Activated naive CD4-positive, alpha-beta T cell treated with anti-CD3 and anti-CD28 coated beads, Interleukin-2, amount 50 U/mL, for 24 hours (primary cell): ENCODE measurements at regions not wholly inside any gene's neighbourhood (a gene's known extent, or its start where the extent isn't known, plus 50 kb on each side); places are given as distances from the start of the nearest gene placed in this dataset.

Source experiments
- H3K27ac Mint-ChIP-seq: one replicate; pipeline ENCODE4 v1.8.0; 2021; ENCODE audit warnings: mild to moderate bottlenecking, mixed read lengths
- H3K27me3 Mint-ChIP-seq: one replicate; pipeline ENCODE4 v1.8.0; 2021; ENCODE audit warnings: mixed read lengths
- H3K36me3 Mint-ChIP-seq: one replicate; pipeline ENCODE4 v1.8.0; 2021; ENCODE audit warnings: mixed read lengths
- H3K4me1 Mint-ChIP-seq: one replicate; pipeline ENCODE4 v1.8.0; 2021; ENCODE audit warnings: mixed read lengths
- H3K4me3 Mint-ChIP-seq: one replicate; pipeline ENCODE4 v1.8.0; 2021; ENCODE audit warnings: mild to moderate bottlenecking, mixed read lengths
- H3K9me3 Mint-ChIP-seq: one replicate; pipeline ENCODE4 v1.8.0; 2021; ENCODE audit warnings: mixed read lengths

- H3K9me3 Mint-ChIP-seq, result no peaks in the 10 kb centered on the region
- H3K27ac Mint-ChIP-seq, result no peak overlapping the region
- H3K27me3 Mint-ChIP-seq, result no peaks in the 10 kb centered on the region
- no peaks in the 10 kb centered on the region for H3K4me1 Mint-ChIP-seq
- no peak overlapping the region for H3K4me3 Mint-ChIP-seq
- H3K36me3 Mint-ChIP-seq, result no peaks in the 10 kb centered on the region
These were observed 1218.7 kb downstream of the EFNB2 start for GRCh38 chr13:105316731-105317130.

DNA sequence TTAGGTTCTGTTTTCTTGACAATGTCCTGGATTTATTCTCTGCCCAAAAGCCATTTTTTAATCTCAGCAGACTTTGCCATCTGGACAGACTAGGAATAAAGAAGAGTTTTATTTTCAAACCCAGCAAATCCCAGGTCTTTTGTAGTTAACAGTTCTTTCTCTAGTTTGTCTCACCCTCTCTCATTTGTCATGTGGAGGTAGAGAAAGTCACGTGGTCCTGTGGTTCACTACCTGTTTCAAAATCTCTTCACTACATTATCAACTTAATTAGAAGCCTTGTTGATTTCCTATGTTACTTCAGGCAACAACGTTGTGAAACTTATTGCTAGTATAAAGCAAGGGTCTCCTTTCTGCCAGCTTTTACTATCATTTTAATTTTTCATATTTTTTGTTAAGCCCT, 1222.6 kb downstream of the EFNB2 start:
- Mint-ChIP-seq H3K4me3 (no peak overlapping the region), H3K27me3 (no peaks in the 10 kb centered on the region), H3K27ac (no peak overlapping the region), H3K4me1 (no peaks in the 10 kb centered on the region), H3K9me3 (no peaks in the 10 kb centered on the region), H3K36me3 (no peaks in the 10 kb centered on the region)

GRCh38 chr13:105311094-105311493, 1224.4 kb downstream of the EFNB2 start:
- H3K27ac Mint-ChIP-seq, result no peak overlapping the region
- no peaks in the 10 kb centered on the region for H3K9me3 Mint-ChIP-seq
- no peaks in the 10 kb centered on the region for H3K36me3 Mint-ChIP-seq
- no peaks in the 10 kb centered on the region for H3K4me1 Mint-ChIP-seq
- H3K4me3 Mint-ChIP-seq, result no peak overlapping the region
- no peaks in the 10 kb centered on the region for H3K27me3 Mint-ChIP-seq

DNA sequence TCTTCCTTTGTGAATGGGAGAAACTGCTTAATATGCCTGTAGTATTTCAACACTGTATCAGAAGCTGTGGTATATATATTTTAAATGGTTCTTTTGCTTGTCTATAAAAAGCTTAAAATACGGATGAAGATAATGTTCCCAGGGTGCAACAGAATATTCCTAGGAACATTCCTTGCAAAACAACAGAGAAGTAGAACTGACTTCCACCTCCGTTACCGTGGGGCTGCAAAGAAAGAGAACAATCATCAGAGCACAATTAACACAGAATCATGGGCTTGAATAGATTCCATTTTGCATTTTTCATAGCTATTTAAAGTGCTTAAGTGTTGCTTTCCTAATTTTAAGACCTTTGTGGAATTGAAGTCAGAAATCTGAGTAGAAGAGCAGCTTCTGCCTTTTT, 1227.7 kb downstream of the EFNB2 start:
- Mint-ChIP-seq H3K4me1 (no peaks in the 10 kb centered on the region), H3K27me3 (peaks cover 1% of the 10 kb centered on the region), H3K36me3 (no peaks in the 10 kb centered on the region), H3K27ac (no peak overlapping the region), H3K4me3 (no peak overlapping the region), H3K9me3 (no peaks in the 10 kb centered on the region)

DNA sequence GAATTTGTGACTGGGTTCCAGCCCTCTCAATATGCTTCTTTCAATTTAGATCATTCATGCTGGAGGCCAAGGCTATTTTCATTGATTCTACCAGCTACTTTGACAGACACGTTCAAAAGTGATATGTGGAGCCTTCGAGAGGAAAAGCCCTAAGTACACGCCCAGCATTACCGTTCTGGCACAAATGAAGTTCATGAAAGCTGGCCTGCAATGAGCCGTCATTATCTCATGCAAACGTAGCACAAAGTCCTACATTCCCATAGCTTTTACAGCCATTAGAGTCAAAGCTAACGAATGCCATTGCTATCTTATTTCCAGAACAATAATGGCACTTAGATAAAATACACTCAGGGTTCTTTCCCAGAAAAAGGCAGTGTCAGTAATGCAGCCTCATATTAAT, 1237.6 kb downstream of the EFNB2 start:
- H3K4me3 Mint-ChIP-seq, result no peak overlapping the region
- no peak overlapping the region for H3K27ac Mint-ChIP-seq
- H3K36me3 Mint-ChIP-seq, result no peaks in the 10 kb centered on the region
- H3K27me3 Mint-ChIP-seq, result no peaks in the 10 kb centered on the region
- H3K4me1 Mint-ChIP-seq, result no peaks in the 10 kb centered on the region
- no peaks in the 10 kb centered on the region for H3K9me3 Mint-ChIP-seq

DNA sequence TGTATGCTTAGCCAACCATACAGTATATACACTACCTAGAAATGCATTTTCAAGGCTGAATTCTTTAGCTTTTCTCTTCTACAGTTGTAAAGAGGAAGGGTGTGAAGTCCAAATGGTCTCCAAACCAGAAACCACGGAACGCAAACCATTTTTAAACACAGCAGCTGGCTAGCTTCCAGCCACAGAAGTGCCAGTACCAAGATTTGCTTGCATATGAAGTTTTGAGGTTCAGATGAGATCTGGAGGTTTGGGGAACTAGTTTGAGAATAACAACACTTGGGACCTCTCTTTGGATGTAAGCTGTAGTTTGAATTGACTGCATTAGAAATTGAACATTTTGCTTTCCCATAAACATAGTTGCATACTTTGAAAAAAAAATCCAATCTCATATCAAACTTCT, 1243.5 kb downstream of the EFNB2 start:
- Mint-ChIP-seq H3K4me1 (no peaks in the 10 kb centered on the region), H3K27me3 (no peaks in the 10 kb centered on the region), H3K4me3 (no peak overlapping the region), H3K9me3 (no peaks in the 10 kb centered on the region), H3K27ac (no peak overlapping the region), H3K36me3 (no peaks in the 10 kb centered on the region)

DNA sequence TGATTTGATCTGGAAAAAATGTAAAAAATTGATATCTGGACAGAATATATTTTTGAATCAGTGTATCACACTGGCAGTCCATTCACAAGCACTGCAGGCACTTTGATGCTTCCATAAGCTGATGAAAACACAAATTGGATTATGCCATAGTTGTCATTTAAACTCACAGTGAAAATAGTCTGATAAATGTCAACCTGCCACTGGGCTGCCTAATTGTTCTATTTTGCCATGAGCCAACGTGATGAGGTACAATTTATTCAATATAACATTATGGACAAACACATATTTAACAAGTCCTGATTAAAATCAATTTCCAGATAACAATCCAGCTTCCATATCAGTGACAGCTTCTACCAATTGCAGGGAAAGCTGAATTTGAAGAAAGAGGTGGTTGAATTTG, 1244.9 kb downstream of the EFNB2 start:
- H3K4me1 Mint-ChIP-seq, result no peaks in the 10 kb centered on the region
- no peak overlapping the region for H3K4me3 Mint-ChIP-seq
- no peaks in the 10 kb centered on the region for H3K9me3 Mint-ChIP-seq
- H3K27ac Mint-ChIP-seq, result no peak overlapping the region
- no peaks in the 10 kb centered on the region for H3K36me3 Mint-ChIP-seq
- no peaks in the 10 kb centered on the region for H3K27me3 Mint-ChIP-seq

DNA sequence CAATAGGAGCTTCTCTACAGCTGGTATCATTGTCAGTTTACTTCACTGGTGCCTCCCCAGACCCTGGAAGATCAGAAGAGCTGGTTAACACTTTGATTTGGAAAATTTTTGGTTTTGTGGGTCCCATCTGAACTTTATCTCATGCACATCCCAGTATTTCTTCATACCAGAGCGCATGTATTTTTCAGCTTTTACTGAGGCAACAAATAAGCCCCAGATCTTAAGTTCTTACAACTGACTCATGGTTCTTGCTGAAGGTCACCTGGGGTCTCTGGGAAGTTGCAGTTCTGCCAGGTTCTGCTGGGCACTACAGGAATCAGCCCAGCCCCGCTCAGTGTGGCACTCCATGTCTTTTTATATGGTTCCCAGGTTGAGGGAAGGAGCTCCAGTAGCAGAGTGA, 1249.9 kb downstream of the EFNB2 start:
- Mint-ChIP-seq H3K27ac (no peak overlapping the region), H3K4me1 (no peaks in the 10 kb centered on the region), H3K4me3 (no peak overlapping the region), H3K9me3 (no peaks in the 10 kb centered on the region), H3K27me3 (no peaks in the 10 kb centered on the region), H3K36me3 (no peaks in the 10 kb centered on the region)

GRCh38 chr13:105282406-105283285, 1252.8 kb downstream of the EFNB2 start:
- Mint-ChIP-seq H3K9me3 (no peaks in the 10 kb centered on the region), H3K36me3 (no peaks in the 10 kb centered on the region), H3K27ac (no peak overlapping the region), H3K4me3 (no peak overlapping the region), H3K4me1 (no peaks in the 10 kb centered on the region), H3K27me3 (no peaks in the 10 kb centered on the region)

DNA sequence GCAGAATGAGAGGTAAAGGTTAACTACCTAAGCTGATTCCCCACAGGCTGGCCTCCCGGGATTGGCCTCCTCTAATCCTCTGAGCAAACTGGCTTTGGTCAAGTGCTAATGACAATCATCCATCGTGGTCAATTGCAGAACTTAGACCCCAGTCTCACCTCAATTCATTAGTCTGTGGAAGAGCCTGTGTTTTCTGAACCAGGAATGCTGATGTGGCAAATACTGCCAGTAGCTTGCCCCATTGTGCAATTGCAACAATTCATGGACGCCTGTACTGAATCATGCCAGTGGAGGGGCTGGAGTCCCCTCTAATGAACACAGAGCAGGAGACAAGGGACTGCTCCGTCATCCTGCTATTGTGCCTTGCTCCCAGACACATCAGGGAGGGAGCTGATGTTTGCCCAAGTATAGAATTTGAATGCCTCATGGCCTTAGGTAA, 1256.5 kb downstream of the EFNB2 start:
- H3K36me3 Mint-ChIP-seq, result no peaks in the 10 kb centered on the region
- no peaks in the 10 kb centered on the region for H3K27me3 Mint-ChIP-seq
- H3K4me1 Mint-ChIP-seq, result no peaks in the 10 kb centered on the region
- H3K9me3 Mint-ChIP-seq, result no peaks in the 10 kb centered on the region
- H3K27ac Mint-ChIP-seq, result no peak overlapping the region
- no peak overlapping the region for H3K4me3 Mint-ChIP-seq

DNA sequence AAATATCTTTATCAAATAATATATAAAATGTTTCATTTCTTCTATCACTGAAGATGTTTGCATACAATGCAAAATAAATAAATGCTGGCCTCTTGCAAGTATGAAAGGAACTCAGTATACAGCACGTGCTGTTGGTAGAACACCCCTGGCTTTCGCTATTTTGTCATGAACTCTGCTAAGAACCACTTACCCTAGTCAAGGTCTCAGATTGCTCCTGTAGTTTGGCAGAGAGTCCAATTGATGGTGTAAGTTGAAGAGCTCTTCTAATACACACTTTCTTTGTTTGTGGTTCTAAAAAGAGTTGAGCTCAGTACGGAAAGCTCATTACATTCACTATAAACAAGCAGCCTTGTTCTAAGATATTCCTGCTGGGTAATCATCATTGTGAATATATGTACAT, 1258.9 kb downstream of the EFNB2 start:
- no peak overlapping the region for H3K4me3 Mint-ChIP-seq
- H3K4me1 Mint-ChIP-seq, result no peaks in the 10 kb centered on the region
- H3K27ac Mint-ChIP-seq, result no peak overlapping the region
- no peaks in the 10 kb centered on the region for H3K9me3 Mint-ChIP-seq
- H3K36me3 Mint-ChIP-seq, result no peaks in the 10 kb centered on the region
- H3K27me3 Mint-ChIP-seq, result peaks cover 1% of the 10 kb centered on the region

- Mint-ChIP-seq H3K36me3 (no peaks in the 10 kb centered on the region), H3K4me3 (no peak overlapping the region), H3K27ac (no peak overlapping the region), H3K27me3 (peaks cover 1% of the 10 kb centered on the region), H3K9me3 (no peaks in the 10 kb centered on the region), H3K4me1 (no peaks in the 10 kb centered on the region)
These were observed 1261.7 kb downstream of the EFNB2 start for GRCh38 chr13:105273665-105274222.

GRCh38 chr13:105272660-105273631, 1262.5 kb downstream of the EFNB2 start:
- Mint-ChIP-seq H3K4me3 (no peak overlapping the region), H3K27me3 (peaks cover 1% of the 10 kb centered on the region), H3K4me1 (no peaks in the 10 kb centered on the region), H3K27ac (no peak overlapping the region), H3K36me3 (no peaks in the 10 kb centered on the region), H3K9me3 (no peaks in the 10 kb centered on the region)

DNA sequence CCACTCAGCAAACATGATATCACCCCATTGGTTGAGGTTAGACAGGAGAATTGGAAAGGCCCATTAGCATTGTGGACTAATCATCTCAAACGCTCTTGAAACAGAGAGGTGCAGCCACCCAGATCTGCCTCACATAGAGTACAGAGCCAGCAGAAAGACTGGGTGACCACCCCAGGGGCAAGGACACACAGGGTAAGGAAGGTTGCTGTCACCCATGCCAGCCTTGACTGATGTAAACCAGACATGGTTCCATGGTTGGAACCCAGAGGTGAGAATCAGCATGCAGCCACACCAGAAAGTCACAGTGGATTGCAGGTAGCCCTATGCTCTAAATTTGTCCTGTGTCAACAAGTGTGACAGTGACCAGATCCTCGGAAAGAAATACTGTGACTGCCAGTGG, 1268.8 kb downstream of the EFNB2 start:
- Mint-ChIP-seq H3K4me3 (no peak overlapping the region), H3K27ac (no peak overlapping the region), H3K9me3 (no peaks in the 10 kb centered on the region), H3K27me3 (no peaks in the 10 kb centered on the region), H3K36me3 (no peaks in the 10 kb centered on the region), H3K4me1 (no peaks in the 10 kb centered on the region)

GRCh38 chr13:105262579-105262978, 1272.9 kb downstream of the EFNB2 start:
- Mint-ChIP-seq H3K27ac (no peak overlapping the region), H3K36me3 (no peaks in the 10 kb centered on the region), H3K27me3 (no peaks in the 10 kb centered on the region), H3K4me1 (no peaks in the 10 kb centered on the region), H3K4me3 (no peak overlapping the region), H3K9me3 (no peaks in the 10 kb centered on the region)

GRCh38 chr13:105259426-105259825, 1276.0 kb downstream of the EFNB2 start:
- Mint-ChIP-seq H3K4me1 (no peaks in the 10 kb centered on the region), H3K9me3 (no peaks in the 10 kb centered on the region)

More at GRCh38 chr13:105259426-105259825, 1276.0 kb downstream of the EFNB2 start:
- H3K4me3 Mint-ChIP-seq, result no peak overlapping the region
- H3K27ac Mint-ChIP-seq, result no peak overlapping the region
- no peaks in the 10 kb centered on the region for H3K27me3 Mint-ChIP-seq
- no peaks in the 10 kb centered on the region for H3K36me3 Mint-ChIP-seq
